GM23338 (cell line): ENCODE measurements at regions not wholly inside any gene's neighbourhood (a gene's known extent, or its start where the extent isn't known, plus 50 kb on each side); places are given as distances from the start of the nearest gene placed in this dataset.

Experiments used
- ATAC-seq: fragments of 200-7000 bp; cut with Tn5 transposase; 3 replicates; pipeline ENCODE4 v1.9.1; 2020
- DNase-seq: peaks from one replicate; pipeline ENCODE4 v3.0.0-alpha.2; 2015; ENCODE audit warnings: low spot score
- H2AFZ ChIP-seq: fragments of 200-600 bp; sonication (generic); 2 replicates; pipeline ENCODE4 v1.8.0; 2016; ENCODE audit warnings: antibody characterized with exemption, mild to moderate bottlenecking, moderate library complexity
- H3F3A ChIP-seq: fragments of 200-600 bp; sonication (generic); replicated peaks from 2 replicates; pipeline ENCODE4 v1.8.0; 2017; ENCODE audit warnings: antibody characterized with exemption, mixed run types, low read depth
- H3K27ac ChIP-seq: fragments of 200-600 bp; sonication (generic); 2 replicates; pipeline ENCODE4 v1.6.1; 2016; ENCODE audit warnings: low read depth
- H3K27me3 ChIP-seq: fragments of 200-600 bp; sonication (generic); 2 replicates; pipeline ENCODE4 v1.8.0; 2016; ENCODE audit warnings: mild to moderate bottlenecking, mixed run types, moderate library complexity; ENCODE audit not compliant: insufficient read depth
- H3K36me3 ChIP-seq: fragments of 200-600 bp; sonication (generic); 2 replicates; pipeline ENCODE4 v1.8.0; 2016; ENCODE audit warnings: mild to moderate bottlenecking; ENCODE audit not compliant: insufficient read depth
- H3K4me1 ChIP-seq: fragments of 200-600 bp; sonication (generic); 2 replicates; pipeline ENCODE4 v1.8.0; 2016; ENCODE audit warnings: mild to moderate bottlenecking, moderate library complexity; ENCODE audit not compliant: insufficient read depth
- H3K4me2 ChIP-seq: fragments of 200-600 bp; sonication (generic); 2 replicates; pipeline ENCODE4 v1.7.1; 2017; ENCODE audit warnings: mixed run types
- H3K4me3 ChIP-seq: fragments of 200-600 bp; sonication (generic); 2 replicates; pipeline ENCODE4 v1.6.1; 2016; ENCODE audit warnings: mixed run types
- H3K79me2 ChIP-seq: fragments of 200-600 bp; sonication (generic); replicated peaks from 2 replicates; pipeline ENCODE4 v1.8.0; 2017; ENCODE audit warnings: mild to moderate bottlenecking; ENCODE audit not compliant: insufficient read depth
- H3K9me2 ChIP-seq: fragments of 200-600 bp; sonication (generic); 2 replicates; pipeline ENCODE4 v1.8.0; 2017; ENCODE audit not compliant: insufficient read depth
- H4K20me1 ChIP-seq: fragments of 200-600 bp; sonication (generic); replicated peaks from 2 replicates; pipeline ENCODE4 v1.8.0; 2017; ENCODE audit warnings: mild to moderate bottlenecking; ENCODE audit not compliant: insufficient read depth
- H3K27ac Mint-ChIP-seq: 2 replicates; pipeline ENCODE4 v1.8.0; 2020; ENCODE audit warnings: inconsistent platforms, mild to moderate bottlenecking, moderate library complexity, mixed read lengths
- H3K27me3 Mint-ChIP-seq: 3 replicates; pipeline ENCODE4 v1.8.0; 2022; ENCODE audit warnings: low read depth, mild to moderate bottlenecking, moderate library complexity, mixed read lengths, inconsistent platforms; ENCODE audit not compliant: insufficient read depth, poor library complexity
- H3K36me3 Mint-ChIP-seq: 3 replicates; pipeline ENCODE4 v1.8.0; 2021; ENCODE audit warnings: low read depth, mild to moderate bottlenecking, inconsistent platforms, moderate library complexity, mixed read lengths
- H3K4me1 Mint-ChIP-seq: 3 replicates; pipeline ENCODE4 v1.8.0; 2020; ENCODE audit warnings: mild to moderate bottlenecking, inconsistent platforms, mixed read lengths
- H3K4me3 Mint-ChIP-seq: 3 replicates; pipeline ENCODE4 v1.8.0; 2021; ENCODE audit warnings: moderate library complexity, mild to moderate bottlenecking, inconsistent platforms, mixed read lengths
- H3K9me3 Mint-ChIP-seq: 3 replicates; pipeline ENCODE4 v1.8.0; 2020; ENCODE audit warnings: moderate library complexity, mild to moderate bottlenecking, inconsistent platforms, mixed read lengths
- CREB1 ChIP-seq: fragments of 250-450 bp; sonication (Bioruptor Pico); IDR thresholded peaks from 2 replicates; pipeline ENCODE4 v1.5.0; 2020; ENCODE audit warnings: low read depth, mild to moderate bottlenecking, moderate library complexity
- EZH2 ChIP-seq: fragments of 200-600 bp; sonication (generic); IDR thresholded peaks from one replicate; pipeline ENCODE4 v1.8.0; 2017; ENCODE audit warnings: antibody characterized with exemption, mild to moderate bottlenecking, low read depth; ENCODE audit not compliant: unreplicated experiment
- EZH2phosphoT487 ChIP-seq: fragments of 200-600 bp; sonication (generic); IDR thresholded peaks from one replicate; pipeline ENCODE4 v1.8.1; 2018; ENCODE audit warnings: antibody characterized with exemption; ENCODE audit not compliant: unreplicated experiment
- JUNB ChIP-seq: IDR thresholded peaks from one replicate; pipeline ENCODE4 v1.6.1; 2016; ENCODE audit warnings: antibody characterized with exemption; ENCODE audit not compliant: unreplicated experiment
- NANOG ChIP-seq: IDR thresholded peaks from 2 replicates; pipeline ENCODE4 v1.6.1; 2016; ENCODE audit warnings: antibody characterized with exemption, borderline replicate concordance
- POLR2AphosphoS5 ChIP-seq: IDR thresholded peaks from 2 replicates; pipeline ENCODE4 v1.6.1; 2016; ENCODE audit warnings: antibody characterized with exemption, low read depth
- STAT1 ChIP-seq: IDR thresholded peaks from one replicate; pipeline ENCODE4 v1.6.1; 2016; ENCODE audit warnings: antibody characterized with exemption; ENCODE audit not compliant: unreplicated experiment
- ZNF114 ChIP-seq: fragments of 250-450 bp; sonication (Bioruptor Pico); IDR thresholded peaks from 2 replicates; pipeline ENCODE4 v1.5.0; 2020; ENCODE audit warnings: mild to moderate bottlenecking, moderate library complexity
- ZNF331 ChIP-seq: fragments of 250-450 bp; sonication (Bioruptor Pico); IDR thresholded peaks from 2 replicates; pipeline ENCODE4 v1.5.0; 2020; ENCODE audit warnings: low read depth, mild to moderate bottlenecking, moderate library complexity
- TF ChIP-seq, protein P1 (sequence below): IDR thresholded peaks from 2 replicates; pipeline ENCODE4 v1.6.1; 2016; ENCODE audit warnings: antibody characterized with exemption
- TF ChIP-seq, protein P2 (sequence below): fragments of 250-450 bp; sonication (Bioruptor Pico); IDR thresholded peaks from 2 replicates; pipeline ENCODE4 v1.5.0; 2020; ENCODE audit warnings: mild to moderate bottlenecking, moderate library complexity
- TF ChIP-seq, protein P3 (sequence below): IDR thresholded peaks from one replicate; pipeline ENCODE4 v1.6.1; 2018; ENCODE audit warnings: antibody characterized with exemption; ENCODE audit not compliant: unreplicated experiment
- TF ChIP-seq, protein P4 (sequence below), 2 experiments: fragments of 200-600 bp in 1 of 2; sonication (generic) in 1 of 2; conservative IDR thresholded peaks; 2 replicates each; pipeline versions ENCODE4 v1.5.1 to v1.6.1; 2016 to 2017; ENCODE audit warnings: antibody characterized with exemption in 2 of 2, low read depth in 2 of 2, mild to moderate bottlenecking in 2 of 2, moderate library complexity in 1 of 2

DNA sequence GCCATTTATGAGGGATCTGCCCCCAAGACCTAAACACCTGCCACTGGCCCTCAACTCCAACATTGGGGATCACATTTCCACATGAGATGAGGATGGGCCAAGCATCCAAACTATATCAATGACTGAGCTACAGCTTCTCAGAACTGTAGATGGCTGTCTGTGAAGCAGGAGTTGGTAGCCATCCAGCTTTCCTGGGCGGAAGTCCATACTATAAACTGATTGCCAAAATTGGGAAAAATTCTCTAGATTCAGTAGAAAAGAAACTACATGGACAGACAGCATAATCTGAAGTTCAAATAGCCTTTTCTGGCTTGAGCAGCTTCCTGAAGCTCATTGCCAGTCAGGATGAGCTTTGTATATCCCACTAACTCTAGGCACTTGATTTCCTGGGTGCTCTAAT, 214.7 kb upstream of the ZBTB20 start:
- Histone ChIP-seq H3K36me3 (no peaks in the 10 kb centered on the region), H3K27ac (no peak overlapping the region), H3F3A (no peaks in the 10 kb centered on the region), H2AFZ (no peak overlapping the region), H3K27me3 (no peaks in the 10 kb centered on the region), H4K20me1 (no peaks in the 10 kb centered on the region), H3K79me2 (no peaks in the 10 kb centered on the region), H3K4me1 (peaks cover 9% of the 10 kb centered on the region; the same call in 1 of the 2 replicates), H3K4me2 (no peak overlapping the region), H3K4me3 (no peak overlapping the region), H3K9me2 (peaks cover 3% of the 10 kb centered on the region)
- ATAC-seq (no peak), DNase-seq (no peak)
- no peak overlapping the region; the same call in 1 of the 2 replicates for H3K27ac Mint-ChIP-seq
- H3K9me3 Mint-ChIP-seq: peaks cover 8% of the 10 kb centered on the region; the same call in 2 of the 3 replicates
- peaks cover 4% of the 10 kb centered on the region; the same call in 1 of the 3 replicates for H3K36me3 Mint-ChIP-seq
- H3K4me1 Mint-ChIP-seq: peaks cover 6% of the 10 kb centered on the region
- H3K4me3 Mint-ChIP-seq: no peak overlapping the region
- no peaks in the 10 kb centered on the region for H3K27me3 Mint-ChIP-seq
- TF ChIP-seq POLR2AphosphoS5 (no peak), ZNF331 (no peak), EZH2 (no peak), JUNB (no peak), STAT1 (no peak), ZNF114 (CRISPR knock-in tag) (no peak), CREB1 (CRISPR knock-in tag) (no peak), EZH2phosphoT487 (no peak), NANOG (no peak)
- TF ChIP-seq, protein P1, sequence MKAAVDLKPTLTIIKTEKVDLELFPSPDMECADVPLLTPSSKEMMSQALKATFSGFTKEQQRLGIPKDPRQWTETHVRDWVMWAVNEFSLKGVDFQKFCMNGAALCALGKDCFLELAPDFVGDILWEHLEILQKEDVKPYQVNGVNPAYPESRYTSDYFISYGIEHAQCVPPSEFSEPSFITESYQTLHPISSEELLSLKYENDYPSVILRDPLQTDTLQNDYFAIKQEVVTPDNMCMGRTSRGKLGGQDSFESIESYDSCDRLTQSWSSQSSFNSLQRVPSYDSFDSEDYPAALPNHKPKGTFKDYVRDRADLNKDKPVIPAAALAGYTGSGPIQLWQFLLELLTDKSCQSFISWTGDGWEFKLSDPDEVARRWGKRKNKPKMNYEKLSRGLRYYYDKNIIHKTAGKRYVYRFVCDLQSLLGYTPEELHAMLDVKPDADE: no peak
- TF ChIP-seq, protein P2, sequence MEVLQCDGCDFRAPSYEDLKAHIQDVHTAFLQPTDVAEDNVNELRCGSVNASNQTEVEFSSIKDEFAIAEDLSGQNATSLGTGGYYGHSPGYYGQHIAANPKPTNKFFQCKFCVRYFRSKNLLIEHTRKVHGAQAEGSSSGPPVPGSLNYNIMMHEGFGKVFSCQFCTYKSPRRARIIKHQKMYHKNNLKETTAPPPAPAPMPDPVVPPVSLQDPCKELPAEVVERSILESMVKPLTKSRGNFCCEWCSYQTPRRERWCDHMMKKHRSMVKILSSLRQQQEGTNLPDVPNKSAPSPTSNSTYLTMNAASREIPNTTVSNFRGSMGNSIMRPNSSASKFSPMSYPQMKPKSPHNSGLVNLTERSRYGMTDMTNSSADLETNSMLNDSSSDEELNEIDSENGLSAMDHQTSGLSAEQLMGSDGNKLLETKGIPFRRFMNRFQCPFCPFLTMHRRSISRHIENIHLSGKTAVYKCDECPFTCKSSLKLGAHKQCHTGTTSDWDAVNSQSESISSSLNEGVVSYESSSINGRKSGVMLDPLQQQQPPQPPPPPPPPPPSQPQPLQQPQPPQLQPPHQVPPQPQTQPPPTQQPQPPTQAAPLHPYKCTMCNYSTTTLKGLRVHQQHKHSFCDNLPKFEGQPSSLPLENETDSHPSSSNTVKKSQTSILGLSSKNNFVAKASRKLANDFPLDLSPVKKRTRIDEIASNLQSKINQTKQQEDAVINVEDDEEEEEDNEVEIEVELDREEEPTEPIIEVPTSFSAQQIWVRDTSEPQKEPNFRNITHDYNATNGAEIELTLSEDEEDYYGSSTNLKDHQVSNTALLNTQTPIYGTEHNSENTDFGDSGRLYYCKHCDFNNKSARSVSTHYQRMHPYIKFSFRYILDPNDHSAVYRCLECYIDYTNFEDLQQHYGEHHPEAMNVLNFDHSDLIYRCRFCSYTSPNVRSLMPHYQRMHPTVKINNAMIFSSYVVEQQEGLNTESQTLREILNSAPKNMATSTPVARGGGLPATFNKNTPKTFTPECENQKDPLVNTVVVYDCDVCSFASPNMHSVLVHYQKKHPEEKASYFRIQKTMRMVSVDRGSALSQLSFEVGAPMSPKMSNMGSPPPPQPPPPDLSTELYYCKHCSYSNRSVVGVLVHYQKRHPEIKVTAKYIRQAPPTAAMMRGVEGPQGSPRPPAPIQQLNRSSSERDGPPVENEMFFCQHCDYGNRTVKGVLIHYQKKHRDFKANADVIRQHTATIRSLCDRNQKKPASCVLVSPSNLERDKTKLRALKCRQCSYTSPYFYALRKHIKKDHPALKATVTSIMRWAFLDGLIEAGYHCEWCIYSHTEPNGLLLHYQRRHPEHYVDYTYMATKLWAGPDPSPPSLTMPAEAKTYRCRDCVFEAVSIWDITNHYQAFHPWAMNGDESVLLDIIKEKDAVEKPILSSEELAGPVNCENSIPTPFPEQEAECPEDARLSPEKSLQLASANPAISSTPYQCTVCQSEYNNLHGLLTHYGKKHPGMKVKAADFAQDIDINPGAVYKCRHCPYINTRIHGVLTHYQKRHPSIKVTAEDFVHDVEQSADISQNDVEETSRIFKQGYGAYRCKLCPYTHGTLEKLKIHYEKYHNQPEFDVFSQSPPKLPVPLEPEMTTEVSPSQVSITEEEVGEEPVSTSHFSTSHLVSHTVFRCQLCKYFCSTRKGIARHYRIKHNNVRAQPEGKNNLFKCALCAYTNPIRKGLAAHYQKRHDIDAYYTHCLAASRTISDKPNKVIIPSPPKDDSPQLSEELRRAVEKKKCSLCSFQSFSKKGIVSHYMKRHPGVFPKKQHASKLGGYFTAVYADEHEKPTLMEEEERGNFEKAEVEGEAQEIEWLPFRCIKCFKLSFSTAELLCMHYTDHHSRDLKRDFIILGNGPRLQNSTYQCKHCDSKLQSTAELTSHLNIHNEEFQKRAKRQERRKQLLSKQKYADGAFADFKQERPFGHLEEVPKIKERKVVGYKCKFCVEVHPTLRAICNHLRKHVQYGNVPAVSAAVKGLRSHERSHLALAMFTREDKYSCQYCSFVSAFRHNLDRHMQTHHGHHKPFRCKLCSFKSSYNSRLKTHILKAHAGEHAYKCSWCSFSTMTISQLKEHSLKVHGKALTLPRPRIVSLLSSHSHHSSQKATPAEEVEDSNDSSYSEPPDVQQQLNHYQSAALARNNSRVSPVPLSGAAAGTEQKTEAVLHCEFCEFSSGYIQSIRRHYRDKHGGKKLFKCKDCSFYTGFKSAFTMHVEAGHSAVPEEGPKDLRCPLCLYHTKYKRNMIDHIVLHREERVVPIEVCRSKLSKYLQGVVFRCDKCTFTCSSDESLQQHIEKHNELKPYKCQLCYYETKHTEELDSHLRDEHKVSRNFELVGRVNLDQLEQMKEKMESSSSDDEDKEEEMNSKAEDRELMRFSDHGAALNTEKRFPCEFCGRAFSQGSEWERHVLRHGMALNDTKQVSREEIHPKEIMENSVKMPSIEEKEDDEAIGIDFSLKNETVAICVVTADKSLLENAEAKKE (CRISPR knock-in tag): no peak
- TF ChIP-seq, protein P3, sequence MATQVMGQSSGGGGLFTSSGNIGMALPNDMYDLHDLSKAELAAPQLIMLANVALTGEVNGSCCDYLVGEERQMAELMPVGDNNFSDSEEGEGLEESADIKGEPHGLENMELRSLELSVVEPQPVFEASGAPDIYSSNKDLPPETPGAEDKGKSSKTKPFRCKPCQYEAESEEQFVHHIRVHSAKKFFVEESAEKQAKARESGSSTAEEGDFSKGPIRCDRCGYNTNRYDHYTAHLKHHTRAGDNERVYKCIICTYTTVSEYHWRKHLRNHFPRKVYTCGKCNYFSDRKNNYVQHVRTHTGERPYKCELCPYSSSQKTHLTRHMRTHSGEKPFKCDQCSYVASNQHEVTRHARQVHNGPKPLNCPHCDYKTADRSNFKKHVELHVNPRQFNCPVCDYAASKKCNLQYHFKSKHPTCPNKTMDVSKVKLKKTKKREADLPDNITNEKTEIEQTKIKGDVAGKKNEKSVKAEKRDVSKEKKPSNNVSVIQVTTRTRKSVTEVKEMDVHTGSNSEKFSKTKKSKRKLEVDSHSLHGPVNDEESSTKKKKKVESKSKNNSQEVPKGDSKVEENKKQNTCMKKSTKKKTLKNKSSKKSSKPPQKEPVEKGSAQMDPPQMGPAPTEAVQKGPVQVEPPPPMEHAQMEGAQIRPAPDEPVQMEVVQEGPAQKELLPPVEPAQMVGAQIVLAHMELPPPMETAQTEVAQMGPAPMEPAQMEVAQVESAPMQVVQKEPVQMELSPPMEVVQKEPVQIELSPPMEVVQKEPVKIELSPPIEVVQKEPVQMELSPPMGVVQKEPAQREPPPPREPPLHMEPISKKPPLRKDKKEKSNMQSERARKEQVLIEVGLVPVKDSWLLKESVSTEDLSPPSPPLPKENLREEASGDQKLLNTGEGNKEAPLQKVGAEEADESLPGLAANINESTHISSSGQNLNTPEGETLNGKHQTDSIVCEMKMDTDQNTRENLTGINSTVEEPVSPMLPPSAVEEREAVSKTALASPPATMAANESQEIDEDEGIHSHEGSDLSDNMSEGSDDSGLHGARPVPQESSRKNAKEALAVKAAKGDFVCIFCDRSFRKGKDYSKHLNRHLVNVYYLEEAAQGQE: no peak
- TF ChIP-seq, protein P4, sequence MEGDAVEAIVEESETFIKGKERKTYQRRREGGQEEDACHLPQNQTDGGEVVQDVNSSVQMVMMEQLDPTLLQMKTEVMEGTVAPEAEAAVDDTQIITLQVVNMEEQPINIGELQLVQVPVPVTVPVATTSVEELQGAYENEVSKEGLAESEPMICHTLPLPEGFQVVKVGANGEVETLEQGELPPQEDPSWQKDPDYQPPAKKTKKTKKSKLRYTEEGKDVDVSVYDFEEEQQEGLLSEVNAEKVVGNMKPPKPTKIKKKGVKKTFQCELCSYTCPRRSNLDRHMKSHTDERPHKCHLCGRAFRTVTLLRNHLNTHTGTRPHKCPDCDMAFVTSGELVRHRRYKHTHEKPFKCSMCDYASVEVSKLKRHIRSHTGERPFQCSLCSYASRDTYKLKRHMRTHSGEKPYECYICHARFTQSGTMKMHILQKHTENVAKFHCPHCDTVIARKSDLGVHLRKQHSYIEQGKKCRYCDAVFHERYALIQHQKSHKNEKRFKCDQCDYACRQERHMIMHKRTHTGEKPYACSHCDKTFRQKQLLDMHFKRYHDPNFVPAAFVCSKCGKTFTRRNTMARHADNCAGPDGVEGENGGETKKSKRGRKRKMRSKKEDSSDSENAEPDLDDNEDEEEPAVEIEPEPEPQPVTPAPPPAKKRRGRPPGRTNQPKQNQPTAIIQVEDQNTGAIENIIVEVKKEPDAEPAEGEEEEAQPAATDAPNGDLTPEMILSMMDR (conservative IDR thresholded peaks at IDR 0.05; ENCODE audit: low read depth in 2 of 2): no peak
